HG02759 (cell line): ENCODE measurements at regions not wholly inside any gene's neighbourhood (a gene's known extent, or its start where the extent isn't known, plus 50 kb on each side); places are given as distances from the start of the nearest gene placed in this dataset.

Experiments used
- ATAC-seq: cut with Tn5 transposase; IDR thresholded peaks from one replicate; pipeline ENCODE4 v1.9.1; 2021; ENCODE audit warnings: mild to moderate bottlenecking, moderate library complexity; ENCODE audit not compliant: unreplicated experiment

DNA sequence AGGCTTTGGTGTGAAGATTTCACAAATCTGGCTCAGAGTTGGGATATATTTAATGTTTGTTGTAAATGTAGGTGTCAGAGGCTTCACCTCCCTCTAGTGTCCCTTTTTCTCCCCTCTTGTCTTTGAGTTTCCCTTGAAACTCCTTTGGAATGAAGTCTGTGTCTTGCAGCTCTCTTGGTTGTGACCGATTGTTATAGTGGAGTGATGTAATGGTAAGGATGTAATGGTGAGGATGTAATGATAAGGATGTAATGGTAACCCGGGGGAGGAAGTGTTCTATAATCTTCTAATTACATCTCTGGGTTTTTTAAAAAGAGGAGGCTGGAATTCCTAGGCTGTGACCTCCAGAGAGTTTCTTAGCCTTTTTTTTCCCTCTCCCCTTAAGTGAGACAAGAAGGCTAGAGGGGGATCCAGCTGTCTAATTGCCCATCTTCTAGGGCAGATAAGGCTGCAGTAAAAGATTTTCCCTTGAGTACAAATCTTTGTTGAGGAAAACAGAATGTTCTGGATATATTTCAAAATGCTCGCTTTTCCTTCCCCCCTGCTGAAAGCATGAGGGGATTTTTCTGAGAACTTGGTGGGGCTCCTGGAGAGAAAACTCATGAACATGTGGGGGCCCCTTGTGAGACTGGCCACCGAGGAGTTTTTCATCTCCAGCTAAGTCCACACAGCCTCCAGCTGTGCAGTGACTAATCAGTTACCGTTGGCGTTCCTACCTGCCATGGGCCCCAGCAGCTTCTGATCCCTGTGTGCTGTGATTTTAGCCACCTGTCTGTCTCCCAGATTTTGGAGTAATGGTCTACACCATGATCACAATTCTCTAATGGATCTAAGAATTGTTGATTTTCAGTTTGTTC, 156.7 kb upstream of the PMEPA1 start:
- no peak for ATAC-seq

DNA sequence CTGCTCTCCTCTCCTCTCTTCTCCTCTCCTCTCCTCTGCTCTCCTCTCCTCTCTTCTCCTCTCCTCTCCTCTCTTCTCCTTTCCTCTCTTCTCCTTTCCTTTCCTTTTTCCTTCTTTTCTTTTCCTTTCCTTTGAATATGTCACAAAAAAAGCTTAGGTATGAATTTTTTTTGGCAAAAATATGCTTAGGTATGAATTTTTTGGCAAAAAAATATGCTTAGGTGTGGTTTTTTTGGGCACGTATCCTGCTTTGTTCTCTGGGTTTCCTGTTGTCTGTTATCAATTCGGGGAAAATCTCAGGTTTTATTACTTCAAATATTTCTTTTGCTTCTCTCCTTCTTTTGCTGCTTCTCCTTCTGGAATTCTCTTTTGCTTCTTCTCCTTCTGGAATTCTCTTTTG, 155.5 kb upstream of the PMEPA1 start:
- no peak for ATAC-seq

DNA sequence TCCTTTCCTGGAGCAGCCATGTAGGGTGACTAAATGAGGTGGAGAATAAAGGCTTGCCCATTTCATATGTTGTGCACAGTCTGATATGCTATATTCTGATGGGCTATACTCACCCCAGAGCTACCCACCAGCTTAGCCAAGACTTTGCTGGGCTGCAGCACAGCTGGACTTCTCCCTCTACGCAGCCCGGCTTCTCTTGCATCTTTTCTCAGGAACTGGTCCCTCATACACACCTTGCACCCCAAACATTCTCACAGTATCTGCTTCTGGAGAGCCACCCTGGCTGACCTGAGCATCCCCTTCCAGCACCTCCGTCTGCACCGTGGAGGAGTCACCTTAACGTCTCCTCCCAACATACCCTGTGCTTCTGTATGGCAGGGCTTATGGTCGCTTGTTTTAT, 150.8 kb upstream of the PMEPA1 start:
- no peak for ATAC-seq

DNA sequence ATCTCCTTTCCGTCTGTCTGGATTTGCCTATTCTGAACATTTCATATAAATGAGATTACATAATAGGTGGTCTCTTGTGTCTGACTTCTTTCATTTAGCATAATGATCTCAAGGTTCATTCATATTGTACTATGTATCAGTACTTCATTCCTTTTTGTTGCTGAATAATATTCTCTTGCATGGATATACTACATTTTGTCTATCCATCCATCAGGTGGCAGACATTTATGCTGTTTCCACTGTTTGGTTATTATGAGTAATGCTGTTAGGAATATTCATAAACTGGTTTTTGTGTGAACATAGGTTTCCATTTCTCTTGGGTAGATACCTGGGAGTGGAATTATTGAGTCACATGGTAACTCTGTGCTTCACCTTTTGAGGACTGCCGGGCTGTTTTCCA, 148.2 kb upstream of the PMEPA1 start:
- ATAC-seq: no peak

DNA sequence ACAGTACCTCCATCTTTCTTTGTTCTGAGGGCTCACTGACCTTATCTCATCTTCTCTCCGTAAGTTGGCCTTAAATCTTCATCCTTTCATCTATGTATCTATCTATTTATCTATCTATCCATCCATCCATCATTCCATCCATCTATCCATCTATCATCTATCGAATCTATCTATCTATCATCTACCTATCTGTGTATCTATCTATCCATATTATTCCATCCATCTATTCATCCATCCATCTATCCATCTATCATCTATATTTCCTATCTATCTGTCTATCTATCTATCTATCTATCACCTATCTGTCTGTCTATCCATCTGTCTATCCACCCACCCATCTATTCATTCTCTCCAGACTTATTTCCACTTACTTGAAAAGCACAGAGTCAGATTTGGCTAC, 147.3 kb upstream of the PMEPA1 start:
- ATAC-seq: no peak

DNA sequence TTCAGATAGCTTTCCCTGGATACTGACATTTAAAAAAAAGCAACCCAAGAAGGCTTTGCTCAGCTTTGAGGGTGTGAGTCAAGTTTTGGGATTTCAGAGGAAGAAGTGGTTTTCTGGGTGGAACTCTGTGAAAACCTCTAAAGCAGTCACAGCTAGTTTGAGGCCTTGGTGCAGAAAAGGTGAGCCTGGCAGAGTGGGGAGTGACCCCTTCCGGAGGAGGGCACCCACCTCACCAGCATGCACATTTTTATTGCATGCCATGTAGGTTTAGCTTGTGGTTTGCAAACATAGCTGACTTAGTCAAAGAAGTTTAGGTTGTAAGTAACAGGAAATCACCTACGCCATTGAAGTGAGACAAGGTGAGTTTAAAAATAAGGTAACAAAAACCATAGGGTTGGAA, 146.8 kb upstream of the PMEPA1 start:
- ATAC-seq: no peak

DNA sequence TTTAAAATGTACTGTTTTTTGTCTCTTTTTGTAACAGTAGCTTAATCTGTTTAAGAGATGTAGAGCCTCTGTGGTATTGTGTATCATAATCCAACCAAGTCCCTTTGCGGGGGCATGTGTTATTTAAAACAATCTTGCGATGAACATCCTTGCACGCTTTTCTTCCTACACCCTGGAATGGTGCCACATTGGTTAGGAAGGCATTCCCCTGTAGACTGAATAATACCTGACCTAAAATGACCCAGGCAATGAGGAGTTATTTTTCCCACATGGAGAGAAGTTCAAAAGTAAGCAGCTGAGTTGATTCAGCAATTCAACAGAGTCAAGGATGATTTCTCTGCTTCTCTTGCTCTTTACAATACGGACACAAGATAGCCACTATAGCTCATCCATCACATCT, 142.0 kb upstream of the PMEPA1 start:
- no peak for ATAC-seq

DNA sequence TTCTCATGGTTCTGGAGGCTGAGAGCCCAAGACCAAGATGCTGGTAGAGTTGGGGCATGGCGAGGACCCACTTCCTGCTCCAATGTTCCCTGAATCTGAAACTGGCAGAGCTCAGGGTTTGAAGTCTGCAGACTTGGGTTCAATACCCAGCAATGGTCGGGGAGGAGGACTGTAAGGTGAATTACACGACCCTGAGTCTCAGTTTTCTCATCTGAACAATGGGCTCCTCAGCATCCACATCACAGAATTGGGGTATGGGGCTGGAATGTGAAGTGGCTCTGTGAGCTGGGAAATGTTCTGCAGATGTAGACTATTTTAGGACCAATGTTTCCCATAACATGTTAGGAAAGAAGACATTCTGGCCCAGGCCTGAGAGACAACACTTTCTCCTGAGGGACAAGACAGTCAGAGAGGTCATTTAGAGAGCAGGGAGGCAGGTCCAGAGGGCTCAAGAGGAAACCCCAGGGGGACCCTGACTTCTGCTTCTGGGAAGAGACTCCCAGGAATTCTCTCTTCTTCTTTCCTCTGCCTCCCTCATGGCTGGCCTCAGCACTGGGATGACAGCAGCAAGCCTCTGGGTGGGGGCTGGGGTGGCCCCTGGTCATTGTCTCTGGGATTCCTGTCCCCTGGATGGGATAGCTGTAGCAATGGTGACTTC, 141.3 kb upstream of the PMEPA1 start:
- no peak for ATAC-seq

DNA sequence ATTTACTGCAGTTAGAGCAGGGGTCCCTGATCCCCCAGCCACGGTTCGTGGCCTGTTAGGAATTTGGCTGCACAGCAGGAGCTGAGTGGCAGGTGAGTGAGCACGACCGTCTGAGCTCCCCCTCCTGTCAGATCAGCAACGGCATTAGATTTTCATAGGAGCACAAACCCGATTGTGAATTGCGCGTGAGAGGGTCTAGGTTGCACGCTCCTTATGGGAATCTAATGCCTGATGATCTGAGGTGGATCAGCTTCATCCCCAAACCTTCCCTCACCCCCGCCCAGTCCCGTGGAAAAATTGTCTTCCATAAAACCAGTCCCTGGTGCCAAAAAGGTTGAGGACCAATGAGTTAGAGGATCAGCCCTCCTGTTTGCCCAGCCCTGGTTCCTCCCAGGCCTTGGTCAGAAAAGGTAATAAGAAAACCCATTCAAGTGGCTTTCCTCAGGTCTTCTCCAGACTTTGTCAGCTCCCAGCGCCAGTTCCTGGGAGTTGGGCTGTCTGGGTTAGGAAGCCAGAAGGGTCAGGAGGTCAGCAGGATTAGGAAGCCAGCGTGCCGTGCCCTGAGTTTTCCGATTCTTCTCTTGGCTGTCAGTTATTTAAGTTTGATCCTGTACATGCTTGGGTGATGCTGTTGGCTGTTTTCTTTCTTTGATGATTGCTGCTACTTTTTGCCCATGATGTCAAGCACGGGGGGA, 139.9 kb upstream of the PMEPA1 start:
- ATAC-seq: no peak

DNA sequence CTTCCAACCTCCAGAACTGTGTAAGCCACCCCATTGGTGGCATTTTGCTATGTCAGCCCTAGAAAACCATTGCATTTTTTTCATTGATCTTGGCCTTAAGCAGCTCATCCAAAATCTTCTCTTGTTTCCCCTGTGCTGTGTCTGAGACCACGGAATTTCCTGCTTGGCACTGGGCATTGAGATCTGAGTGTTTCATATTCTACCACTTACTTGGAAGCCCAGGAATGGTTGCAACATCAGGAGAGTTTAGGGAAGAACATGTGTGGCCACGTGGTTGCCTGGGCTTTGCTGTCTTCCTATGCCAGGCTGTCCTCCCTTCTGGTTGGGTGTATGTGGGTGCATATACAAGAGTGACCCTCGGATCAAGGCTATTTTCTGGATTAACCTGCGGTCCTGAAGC, 139.3 kb upstream of the PMEPA1 start:
- no peak for ATAC-seq

DNA sequence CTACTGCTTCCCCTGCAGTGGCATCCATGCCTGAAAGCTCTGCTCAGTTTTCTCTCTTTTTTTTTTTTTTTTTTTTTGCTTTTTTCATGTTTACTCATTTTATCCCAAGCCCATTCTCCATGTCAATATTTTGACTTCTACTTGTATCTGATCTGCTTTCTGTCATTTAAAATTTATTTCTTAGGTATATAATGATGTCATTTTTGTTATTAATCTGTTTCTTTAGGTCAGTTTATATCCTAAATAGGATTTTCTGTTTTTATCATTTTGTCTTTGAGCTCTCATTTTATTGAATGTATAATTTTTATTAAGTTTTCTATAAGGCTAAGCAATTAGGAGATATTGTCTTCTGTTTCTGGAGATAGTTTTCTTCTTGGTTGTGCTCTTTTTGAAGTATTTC, 138.5 kb upstream of the PMEPA1 start:
- ATAC-seq: no peak

DNA sequence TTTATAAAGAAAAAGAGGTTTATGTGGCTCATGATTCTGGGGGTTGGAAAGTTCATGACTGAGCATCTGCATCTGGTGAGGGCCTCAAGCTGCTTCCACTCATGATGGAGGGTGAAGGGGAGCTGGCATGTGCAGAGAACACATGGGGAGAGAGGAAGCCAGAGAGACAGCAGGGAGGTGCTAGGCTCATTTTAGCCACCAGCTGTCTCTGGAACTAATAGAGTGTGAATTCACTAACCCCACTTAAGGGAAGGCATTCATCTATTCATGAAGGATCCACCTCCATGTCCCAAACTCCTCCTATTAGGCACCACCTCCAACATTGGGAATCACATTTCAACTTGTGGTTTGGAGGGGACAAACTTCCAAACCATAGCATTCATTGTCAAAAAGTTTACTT, 137.3 kb upstream of the PMEPA1 start:
- no peak for ATAC-seq

DNA sequence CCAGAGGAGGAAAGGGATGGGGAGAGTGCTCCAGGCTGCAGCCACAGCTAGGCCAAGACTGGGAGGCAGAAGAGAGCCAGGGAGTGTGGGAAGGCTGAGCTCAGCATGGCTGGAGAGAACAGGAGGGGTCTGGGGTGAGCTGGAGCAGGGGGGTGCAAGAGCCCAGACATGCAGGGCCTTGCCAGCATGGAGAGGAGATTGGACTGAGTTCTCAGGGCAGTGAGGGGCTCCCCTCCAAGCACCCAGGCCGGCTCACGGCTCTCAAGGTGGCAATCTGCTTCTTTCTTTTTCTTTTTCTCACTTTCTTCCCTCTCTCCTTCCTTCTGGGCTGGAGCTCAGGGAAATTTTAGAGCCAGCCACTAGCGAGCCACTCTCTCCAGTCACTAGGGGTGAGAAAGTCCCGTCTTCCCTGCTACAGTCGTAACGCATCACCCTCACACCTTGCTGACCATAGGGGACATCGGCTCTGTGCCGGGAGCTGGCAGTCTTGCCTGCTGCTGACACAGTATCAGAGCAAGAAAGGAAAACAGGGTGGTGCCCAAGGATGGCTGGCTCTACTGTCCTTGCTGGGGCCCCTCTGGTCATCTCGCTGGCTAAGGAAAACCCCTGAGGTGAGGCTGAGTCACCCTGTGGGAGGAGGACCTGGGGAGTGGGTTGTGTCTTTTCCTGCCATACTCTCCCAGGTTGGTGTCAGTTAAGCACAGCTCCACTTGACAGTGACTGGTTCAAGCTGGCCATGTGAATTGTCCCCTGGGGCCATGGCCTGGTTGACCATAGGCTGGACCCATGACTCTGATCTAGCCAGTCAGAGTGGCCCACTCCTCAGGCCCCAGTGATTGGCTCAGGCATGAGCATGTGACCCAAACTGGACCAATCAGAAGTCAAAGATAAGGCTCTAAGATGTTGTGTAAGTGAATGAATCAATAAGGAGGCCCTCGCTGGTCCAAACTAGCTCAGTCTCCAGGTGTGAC, 135.1 kb upstream of the PMEPA1 start:
- no peak for ATAC-seq

DNA sequence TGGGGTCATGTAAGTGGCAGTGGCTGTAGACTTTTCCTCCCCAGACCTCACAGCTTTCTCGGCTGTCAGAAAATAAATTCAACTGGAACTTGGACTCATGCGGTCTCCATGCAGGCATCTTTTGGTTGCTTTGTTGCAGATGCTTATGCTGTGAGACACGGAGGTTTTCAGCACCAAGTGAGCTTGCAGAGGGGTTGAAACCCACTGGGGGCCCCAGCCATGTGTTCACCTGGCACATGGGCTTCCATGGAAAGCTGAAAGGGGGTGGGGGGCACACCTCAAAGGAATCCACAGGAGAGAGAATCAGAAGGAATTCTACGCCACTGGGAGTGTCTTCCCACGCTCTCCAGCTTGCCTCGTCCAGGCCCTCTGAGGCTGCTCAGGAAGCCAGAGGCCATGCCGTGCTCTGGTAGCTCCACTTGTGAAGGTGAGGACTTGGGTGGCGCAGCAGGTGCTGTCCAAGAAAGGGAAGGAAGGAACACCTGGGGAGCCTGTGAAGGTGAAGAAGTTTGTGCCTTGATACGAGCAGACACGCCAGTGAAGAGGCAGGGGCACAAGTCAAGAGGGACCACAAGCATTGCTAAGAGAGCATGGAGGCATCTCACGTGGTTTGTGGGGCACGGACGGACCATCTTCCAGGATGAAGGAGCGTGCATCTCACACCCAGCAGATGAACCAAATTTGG, 134.3 kb upstream of the PMEPA1 start:
- no peak for ATAC-seq

DNA sequence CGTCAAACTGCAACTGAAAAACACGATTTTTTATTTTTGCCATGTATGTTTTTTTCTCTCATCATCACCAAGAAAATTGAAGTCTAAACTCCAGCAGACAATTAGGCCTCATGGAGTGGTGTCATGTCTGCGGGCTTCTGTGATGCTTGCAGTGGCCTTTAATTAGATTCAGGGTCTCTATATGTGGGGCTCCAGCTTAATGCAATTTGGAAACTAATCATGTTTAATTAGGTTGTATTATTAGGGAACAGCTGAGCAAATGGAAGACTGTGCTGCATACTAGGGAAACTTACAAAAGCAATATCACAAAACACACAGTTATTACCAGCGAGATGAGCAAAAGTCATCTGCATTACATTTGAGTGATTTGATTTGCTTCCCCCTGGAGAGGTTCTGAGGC, 132.9 kb upstream of the PMEPA1 start:
- ATAC-seq: no peak

DNA sequence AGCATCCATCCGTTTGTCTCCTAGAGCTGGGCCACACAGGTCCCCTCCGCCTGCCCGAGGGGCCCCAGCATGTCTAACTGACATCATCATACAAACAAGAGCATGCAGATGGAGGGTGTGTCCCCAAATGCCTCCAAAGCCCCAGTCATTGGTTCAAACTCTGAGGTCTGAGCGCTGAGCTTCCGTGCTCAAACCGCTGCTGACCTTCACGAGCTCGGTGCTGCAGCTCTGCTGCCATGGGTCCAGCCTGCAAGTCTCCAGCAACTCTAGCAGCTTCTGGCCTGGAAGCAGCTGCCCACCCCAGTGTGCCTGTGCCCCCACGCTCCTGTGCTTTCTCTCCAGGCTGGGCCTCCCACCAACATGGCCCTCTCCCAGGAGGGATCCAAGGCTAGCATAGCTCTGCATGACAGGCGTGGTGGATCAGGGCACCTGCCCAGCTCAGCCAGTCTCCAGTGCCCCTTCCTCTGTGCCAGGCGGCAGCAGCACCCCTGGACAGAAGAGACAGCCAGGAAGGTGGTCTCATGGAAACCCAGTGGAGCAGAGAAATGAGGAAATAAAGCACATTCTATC, 131.6 kb upstream of the PMEPA1 start:
- ATAC-seq: no peak

DNA sequence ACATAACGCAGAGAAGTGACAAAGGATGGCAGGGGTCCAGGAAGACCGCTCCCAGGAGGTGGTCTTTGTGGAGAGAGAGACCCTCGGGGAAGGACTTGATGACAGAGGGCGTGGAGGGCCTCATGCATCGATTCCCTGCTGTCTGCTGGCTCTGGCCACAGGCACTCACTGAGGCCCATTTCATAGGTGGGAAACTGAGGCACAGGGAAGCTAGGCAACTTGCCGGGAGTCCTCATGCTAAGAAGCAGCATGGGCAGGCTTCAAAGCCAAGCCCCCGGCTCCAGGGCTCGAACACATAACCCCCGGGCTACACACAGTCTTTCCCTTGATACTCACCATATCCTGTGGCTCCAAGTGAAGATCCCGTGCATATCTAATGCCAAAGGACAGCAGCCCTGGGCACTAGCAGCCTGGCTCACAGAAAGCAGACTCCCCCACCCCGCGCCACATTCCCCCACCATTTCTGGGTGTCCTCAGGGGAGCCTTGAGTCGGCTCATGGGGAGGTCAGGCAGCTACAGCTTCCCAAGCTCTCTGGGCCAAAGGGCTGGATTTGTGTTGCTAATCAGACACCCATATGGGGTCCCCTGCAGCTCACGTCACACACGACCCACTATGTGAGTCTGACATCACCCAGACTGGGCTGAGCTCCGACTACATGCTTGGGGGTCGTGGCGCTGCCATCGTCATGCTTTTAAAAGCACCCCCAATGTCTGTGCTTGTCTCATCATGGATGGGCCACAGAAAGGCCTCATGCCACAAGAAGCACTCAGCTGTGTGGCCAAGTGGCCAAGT, 130.9 kb upstream of the PMEPA1 start:
- ATAC-seq: no peak

DNA sequence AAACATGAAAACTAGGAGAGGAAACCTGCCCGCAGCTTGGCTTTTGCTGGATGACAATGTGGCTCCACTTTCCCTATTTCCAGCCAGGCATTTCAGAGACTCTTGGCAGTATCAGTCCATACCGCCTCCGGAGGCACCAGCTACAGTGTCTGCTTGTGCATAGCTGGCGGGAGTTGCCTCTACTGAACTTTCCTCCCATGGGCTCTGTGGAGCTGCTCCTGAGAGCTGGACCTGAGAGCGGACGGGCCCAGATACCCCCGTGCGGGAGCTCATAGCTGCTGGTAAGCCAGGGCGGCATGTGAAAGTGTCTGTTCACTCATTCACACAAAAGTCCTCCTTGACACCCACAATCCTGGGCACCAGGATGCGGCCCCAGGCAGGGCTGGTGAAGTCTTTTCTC, 130.3 kb upstream of the PMEPA1 start:
- no peak for ATAC-seq

DNA sequence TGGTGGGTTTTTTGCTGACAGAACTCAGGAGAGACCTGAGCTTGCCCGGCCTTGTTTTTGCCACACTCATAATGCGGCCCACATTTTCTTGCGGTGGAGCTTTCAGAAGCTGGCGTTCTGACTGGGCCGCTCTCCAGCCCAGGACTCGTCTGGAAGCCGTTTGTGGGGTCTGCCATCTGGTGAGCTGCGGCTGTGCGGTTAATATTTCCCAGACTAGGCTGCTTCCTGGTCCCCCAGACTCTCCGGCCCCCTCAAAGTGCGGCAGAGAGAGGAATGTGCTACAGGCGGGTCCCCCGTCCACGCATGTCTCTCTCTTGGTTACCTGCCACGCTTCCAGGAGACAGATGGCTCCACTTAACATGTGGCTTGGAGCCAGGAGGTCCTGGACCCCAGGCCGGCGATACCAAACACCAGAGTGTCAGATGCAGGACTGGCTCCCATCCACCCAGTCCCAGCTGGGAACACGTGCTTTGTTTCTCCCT, 128.9 kb upstream of the PMEPA1 start:
- ATAC-seq: no peak
